Suprapubic skin (tissue), 4 donors: ENCODE measurements at regions not wholly inside any gene's neighbourhood (a gene's known extent, or its start where the extent isn't known, plus 50 kb on each side); places are given as distances from the start of the nearest gene placed in this dataset.

Source experiments
- CTCF ChIP-seq, 2 donors: fragments of 200-600 bp in 1 of 2; fragments of 450-650 bp in 1 of 2; sonication (generic) in 1 of 2; IDR thresholded peaks; one replicate each; pipeline ENCODE4 v1.5.1; 2016 to 2019; ENCODE audit warnings: antibody characterized with exemption in 2 of 2, mild to moderate bottlenecking in 1 of 2, moderate library complexity in 1 of 2
- EP300 ChIP-seq: sonication (generic); formaldehyde crosslinking; IDR thresholded peaks from one replicate; pipeline ENCODE4 v1.6.1; 2017; ENCODE audit warnings: antibody characterized with exemption
- POLR2A ChIP-seq, 2 donors: fragments of 450-650 bp; IDR thresholded peaks; one replicate each; pipeline ENCODE4 v1.6.1; 2017; ENCODE audit warnings: antibody characterized with exemption in 2 of 2, mild to moderate bottlenecking in 2 of 2, moderate library complexity in 2 of 2
- POLR2AphosphoS5 ChIP-seq, 3 donors: sonication (generic); formaldehyde crosslinking; IDR thresholded peaks; one replicate each; pipeline ENCODE4 v1.6.1; 2017; ENCODE audit warnings: antibody characterized with exemption in 3 of 3

- TF ChIP-seq CTCF (IDR thresholded peaks at IDR 0.05) = no peak
- TF ChIP-seq POLR2A (IDR thresholded peaks at IDR 0.05) = no peak
- no peak for TF ChIP-seq POLR2AphosphoS5 (IDR thresholded peaks at IDR 0.05)
- no peak for TF ChIP-seq EP300
Measured at GRCh38 chr2:144329472-144329871, 190.4 kb downstream of the ZEB2 start.
